Neural progenitor cell (in vitro differentiated cells): ENCODE measurements at regions not wholly inside any gene's neighbourhood (a gene's known extent, or its start where the extent isn't known, plus 50 kb on each side); places are given as distances from the start of the nearest gene placed in this dataset.

ENCODE experiments used
- CTCF ChIP-seq: fragments of 200-600 bp; sonication (generic); IDR thresholded peaks from 2 replicates; pipeline ENCODE4 v1.5.1; 2017; ENCODE audit warnings: antibody characterized with exemption, mild to moderate bottlenecking
- EZH2 ChIP-seq: fragments of 200-600 bp; sonication (generic); IDR thresholded peaks from 2 replicates; pipeline ENCODE4 v1.6.1; 2017; ENCODE audit warnings: antibody characterized with exemption, mild to moderate bottlenecking, moderate library complexity

GRCh38 chr2:217263756-217264155 is 403.9 kb upstream of the TNP1 start:
- TF ChIP-seq CTCF: no peak
- TF ChIP-seq EZH2: no peak
